ENCODE measurements at regions not wholly inside any gene's neighbourhood (a gene's known extent, or its start where the extent isn't known, plus 50 kb on each side); places are given as distances from the start of the nearest gene placed in this dataset.

- H3K4me3 ChIP-seq (ENCODE audit: low read length), result no peak overlapping the region
- H3K4me1 ChIP-seq (ENCODE audit: control insufficient read depth, insufficient read depth, low read length), result no peaks in the 10 kb centered on the region
- no peak overlapping the region for H3K9ac ChIP-seq (ENCODE audit: low read length)
- H3K27ac ChIP-seq (ENCODE audit: low read depth, low read length), result no peak overlapping the region
- no peaks in the 10 kb centered on the region for H3K36me3 ChIP-seq (ENCODE audit: control insufficient read depth, insufficient read depth, low read length)
- H3K27me3 ChIP-seq (ENCODE audit: control insufficient read depth, insufficient read depth, low read length), result no peaks in the 10 kb centered on the region
Measured at GRCh38 chr9:105052346-105052745, 124.4 kb upstream of the ABCA1 start.

- no peak overlapping the region for H3K27ac ChIP-seq (ENCODE audit: low read depth, low read length)
- no peaks in the 10 kb centered on the region for H3K36me3 ChIP-seq (ENCODE audit: control insufficient read depth, insufficient read depth, low read length)
- no peaks in the 10 kb centered on the region for H3K4me1 ChIP-seq (ENCODE audit: control insufficient read depth, insufficient read depth, low read length)
- no peak overlapping the region for H3K4me3 ChIP-seq (ENCODE audit: low read length)
- no peaks in the 10 kb centered on the region for H3K27me3 ChIP-seq (ENCODE audit: control insufficient read depth, insufficient read depth, low read length)
- H3K9ac ChIP-seq (ENCODE audit: low read length), result no peak overlapping the region
Measured at GRCh38 chr9:105053209-105053652, 125.3 kb upstream of the ABCA1 start.

- H3K27ac ChIP-seq (ENCODE audit: low read depth, low read length), result no peak overlapping the region
- no peaks in the 10 kb centered on the region for H3K27me3 ChIP-seq (ENCODE audit: control insufficient read depth, insufficient read depth, low read length)
- no peaks in the 10 kb centered on the region for H3K36me3 ChIP-seq (ENCODE audit: control insufficient read depth, insufficient read depth, low read length)
- H3K9ac ChIP-seq (ENCODE audit: low read length), result no peak overlapping the region
- no peak overlapping the region for H3K4me3 ChIP-seq (ENCODE audit: low read length)
- H3K4me1 ChIP-seq (ENCODE audit: control insufficient read depth, insufficient read depth, low read length), result no peaks in the 10 kb centered on the region
Measured at GRCh38 chr9:105054491-105054890, 126.5 kb upstream of the ABCA1 start.

GRCh38 chr9:105055917-105056316, 128.0 kb upstream of the ABCA1 start:
- Histone ChIP-seq H3K4me3 (ENCODE audit: low read length) (no peak overlapping the region), H3K27ac (ENCODE audit: low read depth, low read length) (no peak overlapping the region), H3K4me1 (ENCODE audit: control insufficient read depth, insufficient read depth, low read length) (no peaks in the 10 kb centered on the region), H3K27me3 (ENCODE audit: control insufficient read depth, insufficient read depth, low read length) (no peaks in the 10 kb centered on the region), H3K9ac (ENCODE audit: low read length) (no peak overlapping the region), H3K36me3 (ENCODE audit: control insufficient read depth, insufficient read depth, low read length) (no peaks in the 10 kb centered on the region)

- Histone ChIP-seq H3K4me3 (ENCODE audit: low read length) (no peak overlapping the region), H3K27ac (ENCODE audit: low read depth, low read length) (no peak overlapping the region), H3K4me1 (ENCODE audit: control insufficient read depth, insufficient read depth, low read length) (no peaks in the 10 kb centered on the region), H3K27me3 (ENCODE audit: control insufficient read depth, insufficient read depth, low read length) (no peaks in the 10 kb centered on the region), H3K9ac (ENCODE audit: low read length) (no peak overlapping the region), H3K36me3 (ENCODE audit: control insufficient read depth, insufficient read depth, low read length) (no peaks in the 10 kb centered on the region)
Measured at GRCh38 chr9:105057551-105057950, 129.6 kb upstream of the ABCA1 start.

GRCh38 chr9:105059252-105059651, 131.3 kb upstream of the ABCA1 start:
- Histone ChIP-seq H3K27me3 (ENCODE audit: control insufficient read depth, insufficient read depth, low read length) (no peaks in the 10 kb centered on the region), H3K27ac (ENCODE audit: low read depth, low read length) (no peak overlapping the region), H3K4me3 (ENCODE audit: low read length) (no peak overlapping the region), H3K9ac (ENCODE audit: low read length) (no peak overlapping the region), H3K4me1 (ENCODE audit: control insufficient read depth, insufficient read depth, low read length) (peaks cover 9% of the 10 kb centered on the region), H3K36me3 (ENCODE audit: control insufficient read depth, insufficient read depth, low read length) (no peaks in the 10 kb centered on the region)

GRCh38 chr9:105062222-105062855, 134.4 kb upstream of the ABCA1 start:
- Histone ChIP-seq H3K9ac (ENCODE audit: low read length) (no peak overlapping the region), H3K36me3 (ENCODE audit: control insufficient read depth, insufficient read depth, low read length) (no peaks in the 10 kb centered on the region), H3K27ac (ENCODE audit: low read depth, low read length) (no peak overlapping the region), H3K4me1 (ENCODE audit: control insufficient read depth, insufficient read depth, low read length) (peaks cover 21% of the 10 kb centered on the region), H3K27me3 (ENCODE audit: control insufficient read depth, insufficient read depth, low read length) (no peaks in the 10 kb centered on the region), H3K4me3 (ENCODE audit: low read length) (no peak overlapping the region)

GRCh38 chr9:105064248-105065097, 136.5 kb upstream of the ABCA1 start:
- Histone ChIP-seq H3K4me1 (ENCODE audit: control insufficient read depth, insufficient read depth, low read length) (peaks cover 21% of the 10 kb centered on the region), H3K27me3 (ENCODE audit: control insufficient read depth, insufficient read depth, low read length) (no peaks in the 10 kb centered on the region), H3K9ac (ENCODE audit: low read length) (no peak overlapping the region), H3K36me3 (ENCODE audit: control insufficient read depth, insufficient read depth, low read length) (no peaks in the 10 kb centered on the region), H3K27ac (ENCODE audit: low read depth, low read length) (peak overlapping the region; percentile 76), H3K4me3 (ENCODE audit: low read length) (peak overlapping the region; percentile 14)

GRCh38 chr9:105065098-105066088, 137.4 kb upstream of the ABCA1 start:
- Histone ChIP-seq H3K27me3 (ENCODE audit: control insufficient read depth, insufficient read depth, low read length) (no peaks in the 10 kb centered on the region), H3K36me3 (ENCODE audit: control insufficient read depth, insufficient read depth, low read length) (no peaks in the 10 kb centered on the region), H3K4me1 (ENCODE audit: control insufficient read depth, insufficient read depth, low read length) (peaks cover 21% of the 10 kb centered on the region), H3K27ac (ENCODE audit: low read depth, low read length) (peak overlapping the region; percentile 76), H3K4me3 (ENCODE audit: low read length) (peak overlapping the region; percentile 14), H3K9ac (ENCODE audit: low read length) (no peak overlapping the region)

- no peak overlapping the region for H3K27ac ChIP-seq (ENCODE audit: low read depth, low read length)
- no peaks in the 10 kb centered on the region for H3K36me3 ChIP-seq (ENCODE audit: control insufficient read depth, insufficient read depth, low read length)
- H3K27me3 ChIP-seq (ENCODE audit: control insufficient read depth, insufficient read depth, low read length), result no peaks in the 10 kb centered on the region
- no peak overlapping the region for H3K4me3 ChIP-seq (ENCODE audit: low read length)
- H3K4me1 ChIP-seq (ENCODE audit: control insufficient read depth, insufficient read depth, low read length), result peaks cover 21% of the 10 kb centered on the region
- no peak overlapping the region for H3K9ac ChIP-seq (ENCODE audit: low read length)
Measured at GRCh38 chr9:105066275-105066865, 138.4 kb upstream of the ABCA1 start.

GRCh38 chr9:105067895-105068580, 140.1 kb upstream of the ABCA1 start:
- Histone ChIP-seq H3K27me3 (ENCODE audit: control insufficient read depth, insufficient read depth, low read length) (no peaks in the 10 kb centered on the region), H3K9ac (ENCODE audit: low read length) (no peak overlapping the region), H3K36me3 (ENCODE audit: control insufficient read depth, insufficient read depth, low read length) (no peaks in the 10 kb centered on the region), H3K4me1 (ENCODE audit: control insufficient read depth, insufficient read depth, low read length) (peaks cover 21% of the 10 kb centered on the region), H3K27ac (ENCODE audit: low read depth, low read length) (no peak overlapping the region), H3K4me3 (ENCODE audit: low read length) (no peak overlapping the region)

Measured in rectal smooth muscle tissue (tissue), 1 donor.